ENCODE measurements at regions not wholly inside any gene's neighbourhood (a gene's known extent, or its start where the extent isn't known, plus 50 kb on each side); places are given as distances from the start of the nearest gene placed in this dataset.
"Not testable (repeated sequence)": the region's sequence is repeated elsewhere in the genome, so short reads cannot be mapped to it uniquely, and the experiment has no call there.

DNA sequence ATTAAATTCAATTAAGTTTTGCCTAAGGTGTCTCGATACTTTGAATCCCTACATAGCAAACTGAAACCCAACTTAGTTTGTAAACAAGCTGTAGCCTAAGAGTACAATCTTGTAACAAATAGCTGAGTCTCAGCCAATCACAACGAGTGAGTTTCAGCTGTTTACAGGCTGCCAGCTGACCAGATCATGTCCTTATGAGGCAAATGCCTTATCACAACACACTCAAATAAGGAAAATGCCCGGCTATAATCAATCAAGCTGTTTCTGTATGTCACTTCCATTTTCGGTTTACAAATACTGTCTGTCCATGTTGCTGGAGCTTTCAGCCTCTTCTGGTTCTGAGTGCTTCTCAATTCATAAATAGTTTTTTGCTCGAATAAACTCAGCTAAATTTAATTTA lies 943.8 kb downstream of the SLC16A7 start:
- no peak for DNase-seq

DNA sequence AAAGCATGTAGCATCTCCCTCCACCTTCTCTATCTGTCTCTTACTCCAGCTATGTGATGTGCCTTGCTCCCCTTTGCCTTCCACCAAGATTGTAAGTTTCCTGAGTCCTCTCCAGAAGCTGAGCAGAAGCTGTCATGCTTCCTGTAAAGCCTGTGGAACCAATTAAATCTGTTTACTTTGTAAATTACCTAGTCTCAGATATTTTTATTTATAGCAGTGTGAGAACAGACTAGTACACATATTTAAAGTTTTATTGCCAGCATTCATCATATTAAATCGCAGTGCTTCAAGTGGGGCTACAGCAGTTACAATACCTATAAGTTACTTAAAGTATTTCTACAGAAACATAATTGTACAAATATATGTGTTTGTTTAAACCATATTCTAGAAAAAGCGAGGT lies 973.1 kb downstream of the SLC16A7 start:
- DNase-seq = no peak

DNA sequence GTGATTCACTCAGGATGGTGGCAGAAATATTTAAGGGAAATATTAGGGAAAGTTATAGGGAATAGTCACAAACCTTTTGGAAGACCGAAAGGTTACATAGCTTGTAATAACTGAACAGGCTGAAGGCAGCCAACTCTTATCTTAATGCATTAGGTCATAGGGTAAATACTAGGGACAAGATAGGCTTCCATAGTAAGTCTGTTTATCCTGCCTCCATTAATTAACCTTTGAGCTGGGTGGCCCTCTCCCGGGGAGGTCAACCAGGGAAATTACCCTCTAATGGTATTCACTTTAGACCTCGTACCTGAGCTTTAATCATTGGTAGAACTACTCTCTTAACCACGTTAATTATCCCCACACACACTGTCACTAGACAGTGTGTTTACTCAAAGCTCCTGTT lies 981.8 kb downstream of the SLC16A7 start:
- no peak for DNase-seq

DNA sequence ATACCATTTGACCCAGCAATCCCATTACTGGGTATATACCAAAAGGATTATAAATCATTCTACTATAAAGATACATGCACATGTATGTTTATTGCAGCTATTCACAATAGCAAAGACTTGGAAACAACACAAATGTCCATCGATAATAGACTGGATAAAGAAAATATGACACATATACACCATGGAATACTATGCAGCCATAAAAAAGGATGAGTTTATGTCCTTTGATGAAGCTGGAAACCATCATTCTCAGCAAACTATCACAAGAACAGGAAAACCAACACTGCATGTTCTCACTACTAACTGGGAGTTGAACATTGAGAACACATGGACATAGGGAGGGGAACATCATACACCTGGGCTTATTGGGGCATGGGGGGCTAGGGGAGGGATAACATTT lies 991.8 kb downstream of the SLC16A7 start:
- not testable (repeated sequence) for DNase-seq

DNA sequence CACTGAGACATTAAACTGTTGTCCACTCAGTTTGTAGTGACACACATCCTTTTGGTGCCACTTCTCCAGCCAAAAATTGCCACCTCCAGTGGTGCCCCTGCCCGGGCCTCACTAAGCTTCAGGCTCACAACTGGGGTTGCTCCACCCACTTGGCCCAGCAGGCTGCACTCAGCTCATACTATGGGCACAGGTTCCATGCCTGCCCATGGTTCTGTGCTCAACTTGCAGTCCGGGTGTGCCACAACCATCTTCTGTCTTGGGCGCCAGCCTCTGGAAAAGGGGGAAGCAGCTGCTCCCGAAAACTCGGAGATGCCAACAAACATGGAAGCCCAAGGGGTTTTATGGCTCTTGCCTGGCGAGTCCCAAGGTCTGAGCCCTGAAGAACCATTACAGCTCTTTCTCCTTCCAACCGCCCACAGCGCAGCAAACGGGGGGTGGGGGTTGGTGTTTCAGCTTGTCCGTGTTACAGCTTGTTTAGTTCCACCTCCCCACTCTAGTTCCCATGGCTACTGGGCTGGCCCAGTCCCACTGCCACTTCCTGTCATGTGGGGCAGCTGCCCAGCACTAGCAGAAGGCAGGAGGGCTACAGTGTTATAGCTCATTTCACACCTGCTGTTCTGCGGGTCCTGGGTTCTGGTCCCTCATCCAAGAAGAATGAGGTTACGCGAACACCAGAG lies 998.3 kb downstream of the SLC16A7 start:
- DNase-seq = no peak

DNA sequence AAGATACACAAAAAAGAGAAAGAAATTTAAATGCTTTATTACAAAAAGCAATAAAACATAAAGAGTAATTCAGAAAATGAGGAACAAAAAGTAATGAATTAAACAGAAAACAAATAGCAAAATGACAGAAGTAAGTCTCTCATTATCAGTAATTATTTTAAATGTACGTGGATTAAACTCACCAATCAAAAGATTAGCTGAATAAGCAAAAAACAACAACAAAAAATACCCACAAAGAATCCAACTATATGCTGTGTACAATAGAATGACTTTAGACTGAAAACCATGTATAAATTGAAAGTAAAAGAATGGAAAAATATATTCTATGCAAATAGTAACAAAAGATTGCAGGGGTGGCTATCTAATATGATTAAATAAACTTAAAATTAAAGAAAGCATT lies 1006.8 kb downstream of the SLC16A7 start:
- DNase-seq = no peak

DNA sequence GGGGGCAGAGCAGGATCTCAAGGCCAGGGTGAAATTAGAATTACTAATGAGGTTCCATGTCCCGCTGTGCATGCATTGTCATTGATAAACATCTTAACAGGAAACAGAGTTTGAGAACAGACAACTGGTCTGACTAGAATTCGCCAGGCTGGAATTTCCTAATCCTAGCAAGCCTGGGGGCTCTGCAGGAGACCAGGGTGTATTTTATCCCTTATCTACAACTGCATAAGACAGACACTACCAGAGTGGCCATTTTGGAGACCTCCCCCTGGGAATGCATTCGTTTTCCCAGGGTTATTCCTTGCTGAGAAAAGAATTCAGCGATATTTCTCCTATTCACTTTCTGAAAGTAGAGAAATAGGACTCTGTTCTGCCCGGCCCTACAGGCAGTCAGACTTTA lies 1007.6 kb downstream of the SLC16A7 start:
- not testable (repeated sequence) for DNase-seq

DNA sequence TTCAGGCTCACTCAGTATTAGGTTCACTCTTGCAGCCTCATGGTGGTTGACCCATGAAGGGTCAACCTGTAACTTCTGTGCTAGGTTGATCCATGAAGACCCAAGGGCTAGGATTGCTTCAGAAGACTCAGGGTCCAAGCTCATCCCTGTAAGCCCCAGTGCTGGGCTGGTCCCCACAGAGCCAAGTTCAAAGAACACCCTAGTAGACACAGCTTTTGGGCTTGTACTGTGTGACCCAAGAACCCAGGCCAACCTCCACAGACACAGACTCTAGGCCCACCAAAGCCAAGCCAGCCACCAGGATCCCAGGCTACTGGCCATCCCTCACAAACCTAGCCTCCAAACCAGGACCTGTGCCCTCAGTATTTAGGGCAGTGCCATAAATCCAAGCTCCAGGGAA lies 1020.6 kb downstream of the SLC16A7 start:
- DNase-seq = no peak

DNA sequence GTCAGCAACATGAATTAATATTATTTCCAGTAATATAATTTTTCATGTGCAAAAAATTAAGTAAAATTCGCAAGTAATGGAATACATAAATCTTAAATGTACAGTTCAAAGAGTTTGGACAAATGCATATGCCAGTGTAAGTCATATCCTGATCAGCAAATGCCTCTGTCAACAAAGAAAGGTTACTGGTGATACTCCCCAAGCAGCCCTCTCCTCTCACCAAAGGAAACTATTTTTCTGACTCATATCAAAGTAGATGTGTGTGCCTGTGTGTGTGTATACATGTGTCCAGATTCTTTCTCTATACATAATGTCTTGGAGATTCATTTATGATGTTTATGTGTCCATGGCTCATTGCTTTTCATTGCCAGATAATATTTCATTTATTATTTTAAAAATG lies 1035.0 kb downstream of the SLC16A7 start:
- no peak for DNase-seq

DNA sequence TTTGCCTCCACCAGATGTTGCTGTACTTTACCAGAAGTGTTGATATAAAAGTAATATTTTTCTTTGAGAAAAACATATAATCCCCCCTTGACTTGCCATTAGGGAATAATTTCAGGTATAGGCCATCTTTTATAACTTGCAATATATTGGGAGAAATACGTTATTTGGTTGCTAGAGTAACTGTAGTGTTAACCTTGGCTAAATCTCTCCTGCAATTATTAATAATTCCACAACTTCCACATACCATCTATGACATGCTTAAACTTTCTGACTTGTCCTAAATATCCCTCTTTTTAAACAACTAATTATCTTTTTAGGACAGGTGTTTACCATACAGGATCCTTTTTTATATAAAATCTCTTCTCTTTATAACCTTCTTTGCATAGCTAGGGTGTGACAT lies 1048.2 kb downstream of the SLC16A7 start:
- no peak for DNase-seq

DNA sequence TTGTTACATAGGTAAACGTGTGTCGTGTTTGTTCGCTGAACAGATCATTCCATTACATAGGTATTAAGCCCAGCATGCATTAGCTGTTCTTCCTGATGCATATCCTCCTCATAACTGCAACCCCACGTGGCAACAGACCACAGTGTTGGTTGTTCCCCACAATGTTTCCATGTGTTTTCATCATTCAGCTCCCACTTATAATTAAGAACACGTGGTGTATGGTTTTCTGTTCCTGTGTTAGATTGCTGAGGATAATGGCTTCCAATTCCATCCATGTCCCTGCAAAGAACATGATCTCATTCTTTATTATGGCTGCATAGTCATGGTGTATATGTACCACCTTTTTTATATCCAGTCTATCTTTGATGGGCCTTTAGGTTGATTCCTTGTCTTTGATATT lies 1071.1 kb downstream of the SLC16A7 start:
- no peak for DNase-seq

DNA sequence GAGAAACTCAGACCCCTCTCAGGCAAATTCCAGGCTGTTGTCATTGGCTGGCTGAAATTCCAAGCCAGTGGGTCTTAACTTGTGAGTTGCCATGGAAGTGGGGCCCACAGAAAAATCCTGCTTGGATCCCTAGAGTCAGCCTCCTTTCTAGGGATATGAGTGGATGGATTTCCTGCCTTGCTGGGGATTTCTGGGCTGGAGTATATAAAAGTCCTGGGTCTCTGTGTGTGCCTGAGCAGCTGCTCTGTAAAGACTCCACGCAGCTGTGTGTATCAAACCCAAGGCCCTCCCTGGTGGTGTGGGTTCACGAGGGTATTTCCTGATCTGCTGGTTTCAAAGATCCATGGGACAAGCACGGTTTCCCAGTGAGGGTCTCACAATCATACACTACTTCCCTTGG lies 1077.1 kb downstream of the SLC16A7 start:
- DNase-seq = no peak

DNA sequence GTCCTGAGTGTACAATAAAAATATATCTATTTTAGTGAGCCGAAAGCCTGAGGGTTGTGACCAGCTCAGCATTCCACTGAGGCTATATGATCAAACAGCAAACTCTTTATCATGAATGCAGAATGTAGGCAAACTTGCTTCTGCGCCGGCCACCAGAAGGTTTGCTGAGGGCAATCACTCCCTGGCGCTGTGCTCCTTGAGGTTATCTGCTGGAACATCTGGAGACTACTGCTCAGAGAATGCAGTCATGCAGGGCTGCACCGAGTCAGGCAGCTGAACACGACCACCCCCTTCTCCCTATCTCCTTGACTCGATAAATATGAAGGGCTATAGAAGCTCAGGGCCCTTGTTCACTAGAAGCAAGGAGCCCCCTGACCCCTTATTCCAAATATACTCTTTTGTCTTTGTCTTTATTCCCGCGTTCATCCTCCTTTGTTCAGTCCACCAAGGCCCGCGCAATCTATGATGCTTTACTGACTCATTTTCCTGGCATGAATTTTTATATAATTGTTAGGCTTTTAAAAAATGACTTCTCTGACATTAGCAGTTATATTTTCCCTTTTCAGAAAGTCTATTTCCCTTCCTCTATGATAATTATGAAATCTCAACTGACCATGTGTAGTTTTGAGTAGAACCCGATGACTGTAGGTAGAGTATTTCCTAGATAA lies 1089.3 kb downstream of the SLC16A7 start:
- no peak for DNase-seq

DNA sequence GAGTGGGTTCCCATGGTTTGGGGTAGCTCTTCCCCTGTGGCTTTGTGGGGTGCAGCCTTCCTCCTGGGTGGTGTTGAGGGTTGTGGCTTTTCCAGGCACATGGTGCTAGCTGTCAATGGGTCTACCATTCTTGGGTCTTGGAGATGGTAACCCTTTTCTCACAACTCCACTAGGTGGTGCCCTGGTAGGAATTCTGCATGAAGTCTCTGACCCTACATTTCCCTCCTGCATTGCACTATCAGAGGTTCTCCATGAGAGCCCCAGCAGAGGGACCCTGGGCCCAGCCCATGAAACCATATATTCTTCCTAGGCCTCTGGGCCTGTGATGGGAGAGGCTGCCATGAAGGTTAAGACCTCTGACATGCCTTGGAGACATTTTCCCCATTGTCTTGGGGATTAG lies 1093.3 kb downstream of the SLC16A7 start:
- no peak for DNase-seq

DNA sequence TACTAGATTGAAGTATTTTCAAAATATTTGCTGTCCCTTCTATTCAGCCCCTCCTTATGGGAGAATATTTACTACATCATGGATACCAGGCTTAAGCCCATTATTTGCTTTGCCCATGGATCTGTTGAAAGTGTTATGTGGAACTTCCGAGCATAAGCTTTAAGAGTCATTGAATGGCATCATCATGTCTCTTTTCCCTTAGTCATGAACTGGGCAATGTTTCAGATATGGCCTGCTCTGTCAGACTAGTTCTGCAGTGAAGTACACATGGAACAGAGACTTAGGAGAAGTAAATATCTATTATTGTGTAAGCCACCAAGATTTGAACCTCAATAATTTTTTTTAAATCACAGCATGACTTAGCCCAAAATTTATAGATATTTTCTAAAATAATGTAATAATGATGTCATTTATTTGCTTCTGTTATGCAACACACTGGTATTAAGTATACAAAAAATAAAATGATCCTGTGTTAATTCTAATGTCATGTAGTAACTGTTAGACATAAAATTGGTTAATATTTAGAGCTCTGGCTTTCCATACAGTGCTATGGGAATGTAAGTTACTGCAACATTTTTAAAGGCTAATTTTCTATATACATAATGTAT lies 1097.3 kb downstream of the SLC16A7 start:
- no peak for DNase-seq

DNA sequence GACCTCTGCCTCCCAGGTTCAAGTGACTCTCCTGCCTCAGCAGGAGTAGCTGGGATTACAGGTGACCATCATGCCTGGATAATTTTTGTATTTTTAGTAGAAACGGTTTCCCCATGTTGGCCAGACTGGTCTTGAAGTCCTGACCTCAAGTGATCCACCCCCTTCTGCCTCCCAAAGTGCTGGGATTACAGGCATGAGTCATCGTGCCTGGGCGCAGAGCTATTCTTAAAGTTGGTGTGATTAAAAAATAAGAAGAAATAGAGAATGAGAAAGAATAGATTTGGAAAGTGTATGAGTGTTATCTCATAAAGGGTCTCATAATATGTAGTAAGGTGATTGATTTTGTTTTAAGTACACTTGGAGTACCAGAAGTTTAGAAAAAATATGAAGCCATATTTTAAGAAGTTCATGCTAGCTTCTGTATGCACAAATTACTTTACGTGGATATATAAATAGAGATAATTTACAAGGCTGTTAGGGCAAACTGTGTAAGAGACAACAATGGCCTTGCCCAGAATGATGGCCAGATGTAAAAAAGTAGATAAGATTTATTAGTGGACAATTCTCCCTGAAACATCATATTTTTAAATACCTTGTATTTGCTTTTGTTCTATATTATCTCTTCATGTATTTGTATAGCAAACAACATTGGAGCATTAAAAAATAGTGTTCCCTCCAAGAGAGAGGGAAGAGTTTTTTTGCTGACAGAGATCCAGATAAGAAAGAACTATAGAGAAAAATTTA lies 1108.5 kb downstream of the SLC16A7 start:
- DNase-seq = no peak

DNA sequence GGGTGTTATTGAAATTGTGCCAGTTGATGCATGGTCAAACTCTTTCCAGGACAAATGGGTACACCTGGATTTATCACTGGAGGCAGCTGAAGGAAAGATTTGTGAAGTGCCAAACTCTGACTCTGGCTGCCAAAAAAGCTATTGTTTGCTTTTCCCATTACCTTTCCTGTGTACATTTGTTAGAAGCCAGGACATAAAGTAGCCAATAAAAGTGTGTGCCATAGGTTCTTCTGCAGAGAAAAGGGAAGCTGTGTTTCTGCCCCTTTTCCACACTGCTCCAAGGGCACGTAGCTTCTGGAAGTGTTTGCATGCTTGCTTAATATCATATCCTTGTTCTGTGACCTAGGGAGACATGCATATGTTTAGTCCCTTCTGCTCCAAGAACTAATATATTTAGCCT lies 1114.4 kb downstream of the SLC16A7 start:
- no peak for DNase-seq

DNA sequence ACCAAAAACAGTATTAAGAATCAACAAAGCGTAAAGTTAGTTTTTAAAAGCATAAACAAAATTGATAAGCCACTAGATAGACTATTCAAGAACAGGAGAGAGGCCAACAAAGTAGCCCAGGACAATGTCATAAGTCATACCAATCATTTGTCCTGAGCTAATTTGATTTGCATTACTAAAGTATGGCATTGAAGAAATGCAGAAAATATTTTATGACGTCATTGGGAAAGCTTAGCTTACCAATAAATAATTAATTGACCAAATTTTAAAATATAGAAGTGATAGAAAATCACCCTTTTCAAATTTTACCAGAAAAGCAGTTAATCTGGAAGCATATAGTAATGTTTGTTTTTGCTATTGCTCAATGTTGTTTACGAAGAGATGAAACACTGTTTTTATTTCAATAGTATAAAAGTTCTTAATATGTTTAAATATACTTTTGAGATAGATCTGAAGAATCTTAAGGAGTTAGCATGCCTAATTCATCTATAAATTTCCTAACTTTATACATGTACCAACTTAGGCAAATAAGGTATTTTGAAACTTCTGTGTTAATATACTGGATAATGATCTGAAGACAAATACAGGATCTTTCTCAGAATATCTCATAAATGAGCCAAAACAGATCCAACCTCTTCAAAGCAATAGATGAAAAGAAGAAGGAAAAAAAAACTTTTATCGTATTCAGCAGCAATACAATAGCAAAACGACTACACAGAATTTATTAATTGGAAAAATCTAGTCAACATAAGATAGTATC lies 1118.5 kb downstream of the SLC16A7 start:
- no peak for DNase-seq

DNA sequence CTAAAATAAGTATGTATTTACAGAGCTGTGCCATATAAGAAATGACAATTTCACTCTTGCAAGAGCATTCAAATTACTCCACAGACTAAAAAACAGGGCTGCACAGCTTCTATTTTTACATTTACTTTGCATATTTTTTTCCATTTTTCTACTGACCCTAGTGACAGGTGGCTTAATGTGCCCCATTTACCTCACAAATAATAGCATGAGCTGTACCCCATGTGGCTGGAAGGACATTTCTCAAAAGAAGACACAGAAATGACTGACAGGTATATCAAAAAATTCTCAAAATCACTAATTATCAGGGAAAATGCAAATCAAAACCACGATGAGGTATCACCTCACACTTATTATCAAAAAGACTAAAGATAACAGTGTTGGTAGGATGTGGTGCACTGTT lies 1128.6 kb downstream of the SLC16A7 start:
- DNase-seq = no peak

DNA sequence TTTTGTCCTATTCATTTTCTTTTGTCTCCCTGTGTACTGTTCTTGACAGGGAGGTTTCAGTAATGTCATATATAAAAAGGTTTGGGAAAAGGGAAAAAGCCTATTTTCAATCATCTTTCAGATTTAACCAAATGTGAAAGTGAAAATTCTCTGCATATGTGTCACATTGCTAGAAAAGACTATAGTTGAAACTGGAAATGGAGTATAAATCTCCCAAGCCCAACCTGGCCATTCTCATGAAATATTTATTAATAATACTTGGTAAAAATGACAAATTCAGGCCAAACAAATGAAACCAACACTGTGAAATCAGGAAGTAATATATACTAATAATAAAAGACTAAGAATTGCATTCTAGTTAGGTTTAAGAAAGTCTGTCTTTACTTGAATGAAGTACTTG lies 1129.2 kb downstream of the SLC16A7 start:
- no peak for DNase-seq

DNA sequence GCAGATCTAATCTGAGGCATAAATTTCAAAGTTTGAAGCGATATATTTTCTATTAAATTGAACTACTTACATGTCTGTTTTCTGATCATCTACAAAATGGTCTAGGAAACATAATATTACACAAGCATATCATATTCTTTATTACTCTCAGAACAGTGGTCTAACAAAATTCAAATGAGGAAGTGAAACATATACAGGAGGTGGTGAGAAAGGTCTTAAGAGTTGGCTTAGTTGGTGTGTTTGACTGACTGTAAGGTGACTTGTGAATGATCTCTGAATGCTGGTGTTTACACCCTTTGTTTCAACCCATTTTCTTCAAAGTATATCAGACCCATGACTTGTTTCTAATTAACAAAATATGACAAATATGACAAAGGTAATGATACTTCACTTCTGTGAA lies 1156.8 kb downstream of the SLC16A7 start:
- DNase-seq = no peak

DNA sequence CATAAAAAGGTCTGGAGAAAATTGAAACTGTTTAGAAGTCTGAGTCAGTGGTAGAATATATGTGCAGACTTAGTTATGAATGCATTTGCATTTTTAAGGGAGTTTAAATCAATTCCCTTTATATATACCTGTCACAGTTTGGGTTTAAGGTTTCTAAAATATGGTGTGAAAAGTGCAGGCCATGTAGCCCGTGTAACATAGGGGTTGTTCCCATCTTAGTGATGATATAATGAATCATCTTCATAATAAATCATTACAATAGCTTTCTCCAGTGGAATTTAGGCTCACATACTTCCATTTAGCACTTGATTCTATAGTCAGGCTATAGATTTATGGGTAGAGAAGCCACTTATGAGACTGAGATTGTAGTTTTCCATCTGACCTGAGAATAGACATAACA lies 1162.4 kb downstream of the SLC16A7 start:
- no peak for DNase-seq

DNA sequence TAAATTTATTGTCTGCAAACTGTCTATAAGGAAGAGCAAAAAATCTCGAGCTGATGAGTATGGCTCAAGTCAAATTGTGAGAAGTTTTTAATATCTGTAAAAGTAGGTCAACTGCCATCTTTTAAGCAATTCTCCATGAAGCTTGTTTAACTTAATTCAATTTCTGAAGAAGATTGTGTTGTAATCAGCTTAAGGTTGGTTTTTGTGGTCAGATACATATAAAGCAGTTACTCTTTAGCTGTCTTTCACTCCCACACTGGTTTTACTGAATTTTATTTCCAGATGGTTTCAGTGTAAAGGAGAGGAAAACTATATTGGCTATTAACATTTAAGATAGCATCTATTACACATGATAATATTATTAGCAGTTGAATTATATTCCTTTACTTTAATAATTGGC lies 1165.1 kb downstream of the SLC16A7 start:
- DNase-seq = no peak

All from activated CD4-positive, alpha-beta T cell treated with anti-CD3 and anti-CD28 coated beads, Interleukin-2, amount 50 U/mL, for 4 hours (primary cell).